Kidney (tissue), 13 donors: ENCODE measurements at regions not wholly inside any gene's neighbourhood (a gene's known extent, or its start where the extent isn't known, plus 50 kb on each side); places are given as distances from the start of the nearest gene placed in this dataset.

Source experiments
- DNase-seq, 5 donors: peaks; one replicate each; pipeline ENCODE4 v3.0.0-alpha.2; 2013 to 2020
- FAIRE-seq: peaks from 2 replicates; lab custom pipeline; 2012; peaks lifted over from hg19 to GRCh38; lab: Jason Lieb, UNC
- H3K27ac ChIP-seq, 2 donors: one replicate each; pipeline ENCODE4 v1.7.0; 2013; ENCODE audit warnings: low read depth in 2 of 2, low read length in 2 of 2, inconsistent platforms in 1 of 2
- H3K27me3 ChIP-seq: one replicate; pipeline ENCODE4 v1.7.1; 2013; ENCODE audit warnings: low read length, inconsistent platforms; ENCODE audit not compliant: control insufficient read depth, insufficient read depth
- H3K36me3 ChIP-seq, 3 donors: one replicate each; pipeline versions ENCODE4 v1.7.0 to v1.7.1; 2013; ENCODE audit warnings: low read length in 3 of 3, control low read depth in 1 of 3, inconsistent platforms in 1 of 3; ENCODE audit not compliant: insufficient read depth in 3 of 3, control insufficient read depth in 2 of 3
- H3K4me1 ChIP-seq, 3 donors: one replicate each; pipeline versions ENCODE4 v1.7.0 to v1.7.1; 2013; ENCODE audit warnings: low read length in 3 of 3, inconsistent platforms in 1 of 3, low read depth in 1 of 3; ENCODE audit not compliant: control insufficient read depth in 2 of 3, insufficient read depth in 2 of 3
- H3K4me3 ChIP-seq, 3 donors: one replicate each; pipeline versions ENCODE4 v1.7.0 to v1.8.1; 2013; ENCODE audit warnings: low read length in 3 of 3, control low read depth in 1 of 3, inconsistent platforms in 1 of 3
- H3K9ac ChIP-seq, 3 donors: one replicate each; pipeline versions ENCODE4 v1.7.0 to v1.7.1; 2013; ENCODE audit warnings: low read length in 3 of 3, control low read depth in 1 of 3, inconsistent platforms in 1 of 3
- H3K9me3 ChIP-seq, 3 donors: one replicate each; pipeline versions ENCODE4 v1.7.0 to v1.7.1; 2013; ENCODE audit warnings: low read length in 3 of 3, control low read depth in 1 of 3, inconsistent platforms in 1 of 3; ENCODE audit not compliant: control insufficient read depth in 2 of 3, insufficient read depth in 1 of 3
- CTCF ChIP-seq: IDR thresholded peaks from 3 replicates; pipeline ENCODE4 v1.5.1; 2012; ENCODE audit warnings: mild to moderate bottlenecking, moderate library complexity, borderline replicate concordance; ENCODE audit not compliant: insufficient read depth; ENCODE audit errors: extremely low read depth
- intact Hi-C: fragments of 100-400 bp; cut with DNase I; formaldehyde crosslinking; loops from one replicate; pipeline ENCODE4 v1.11.1; 2022
- donor health status: control.
- donor health status: control.
- donor health status: control.
- donor health status: control.
- donor health status: control.
- donor health status: DM: yes; HTN: yes; CAD: no.
- donor health status: Normal renal cell carcinoma (clear cell type).

DNA sequence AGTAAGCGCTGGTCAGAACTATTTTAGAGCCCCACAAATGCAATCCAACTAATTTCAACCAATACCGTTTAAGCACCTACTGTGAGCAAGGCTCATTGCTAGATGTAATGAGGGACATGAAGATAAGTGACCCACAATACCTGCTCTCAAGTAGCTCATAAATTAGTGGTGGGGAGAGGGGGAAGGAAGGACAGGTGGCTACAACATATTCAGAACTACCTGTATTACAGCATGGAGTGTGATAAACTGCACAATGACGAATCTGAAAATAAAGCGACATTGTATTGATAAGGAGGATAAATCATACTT is 311.6 kb upstream of the DIAPH2 start:
- FAIRE-seq, result no peak
- no peak for DNase-seq
- Histone ChIP-seq H3K9me3 (no peaks in the 10 kb centered on the region), H3K4me3 (no peak overlapping the region), H3K4me1 (peaks cover 0 to 2% (median 0%) of the 10 kb centered on the region in 3 donors), H3K27me3 (no peaks in the 10 kb centered on the region), H3K9ac (no peak overlapping the region), H3K36me3 (no peaks in the 10 kb centered on the region), H3K27ac (no peak overlapping the region)
- TF ChIP-seq CTCF, result no peak
- intact Hi-C loops, result no loop called here

DNA sequence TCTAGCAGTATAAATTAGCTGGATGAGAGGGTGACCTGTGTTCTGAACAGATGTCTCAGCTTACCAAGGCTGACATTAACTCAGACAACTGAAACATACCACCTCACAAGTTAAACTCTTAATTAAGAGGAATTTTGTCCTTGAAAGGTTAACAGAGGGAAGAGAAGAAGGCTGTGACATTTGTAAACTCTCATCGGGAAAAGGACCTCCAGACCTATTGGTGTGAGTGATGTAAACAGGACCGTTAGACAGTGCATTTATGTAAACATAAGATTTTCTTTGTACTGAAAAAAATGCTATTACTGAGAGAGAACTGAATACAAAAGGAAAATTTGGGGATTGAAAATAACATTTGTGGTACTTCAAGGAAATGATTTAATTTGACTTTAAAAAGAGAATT is 308.4 kb upstream of the DIAPH2 start:
- Histone ChIP-seq H3K4me3 (no peak overlapping the region), H3K9me3 (no peaks in the 10 kb centered on the region), H3K36me3 (no peaks in the 10 kb centered on the region), H3K9ac (no peak overlapping the region), H3K27me3 (no peaks in the 10 kb centered on the region), H3K4me1 (peaks cover 0 to 2% (median 0%) of the 10 kb centered on the region in 3 donors), H3K27ac (no peak overlapping the region)
- FAIRE-seq (no peak), DNase-seq (peak in 1 of 5 donors; percentile 27)
- no peak for TF ChIP-seq CTCF
- intact Hi-C loops, result no loop called here

DNA sequence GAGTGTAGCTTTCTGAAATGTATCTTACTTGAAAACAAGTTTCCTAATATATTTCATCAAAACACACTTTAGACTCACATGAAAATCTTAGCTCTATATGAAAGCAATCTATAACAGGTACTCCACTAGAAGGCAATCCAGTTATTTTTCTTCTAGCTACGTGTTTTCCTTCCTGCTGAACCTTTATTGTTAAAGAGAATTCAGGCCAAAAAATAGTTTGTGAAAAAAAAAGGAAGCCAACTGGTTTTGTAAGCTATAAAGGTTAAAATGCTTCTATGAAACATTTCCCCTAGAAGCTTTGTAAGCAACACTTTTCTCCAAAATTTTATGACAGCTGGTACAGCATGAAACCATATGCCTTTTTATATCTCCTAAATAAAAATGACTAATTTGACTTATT is 304.7 kb upstream of the DIAPH2 start:
- peak; percentile 30 for FAIRE-seq
- no peak for TF ChIP-seq CTCF

GRCh38 chrX:96382018-96382417 is 302.6 kb upstream of the DIAPH2 start:
- DNase-seq, result no peak
- H3K9me3 ChIP-seq, result no peaks in the 10 kb centered on the region
- no peaks in the 10 kb centered on the region for H3K36me3 ChIP-seq
- H3K4me3 ChIP-seq, result no peak overlapping the region
- no peak for TF ChIP-seq CTCF
- no peak overlapping the region for H3K9ac ChIP-seq
- intact Hi-C loops, result no loop called here
- H3K27me3 ChIP-seq, result no peaks in the 10 kb centered on the region
- H3K4me1 ChIP-seq, result no peaks in the 10 kb centered on the region
- H3K27ac ChIP-seq, result no peak overlapping the region
- no peak for FAIRE-seq

More for the DNA sequence above, 304.7 kb upstream of the DIAPH2 start:
- Histone ChIP-seq H3K27ac (no peak overlapping the region), H3K27me3 (no peaks in the 10 kb centered on the region), H3K9ac (no peak overlapping the region), H3K9me3 (no peaks in the 10 kb centered on the region), H3K4me1 (no peaks in the 10 kb centered on the region), H3K36me3 (no peaks in the 10 kb centered on the region), H3K4me3 (no peak overlapping the region)
- DNase-seq, result peak in 1 of 5 donors; percentile 18
- intact Hi-C loops, result no loop called here
